ENCODE measurements at regions not wholly inside any gene's neighbourhood (a gene's known extent, or its start where the extent isn't known, plus 50 kb on each side); places are given as distances from the start of the nearest gene placed in this dataset.
A peak's percentile ranks its signal among the peaks of the same experiment; 100 is the strongest.

DNA sequence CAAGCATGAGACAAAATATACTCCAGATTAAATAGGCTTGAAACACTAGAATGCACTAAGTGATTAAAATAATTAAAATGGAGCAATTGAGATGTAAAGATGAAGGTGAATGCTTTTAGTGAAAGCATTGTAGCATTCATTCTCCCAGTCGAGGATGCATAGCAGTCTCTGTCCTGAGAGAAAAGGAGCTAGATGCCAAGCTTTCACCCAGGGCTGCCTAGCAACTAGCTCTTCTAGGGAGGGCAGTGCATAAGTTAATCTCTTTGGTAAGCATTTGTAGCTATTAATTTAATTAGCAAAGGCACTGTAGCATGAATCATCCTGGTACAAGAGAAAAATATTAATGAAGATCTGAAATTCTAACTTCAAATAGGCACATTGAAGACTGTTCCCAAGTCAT lies 1014.8 kb downstream of the C4orf33 start:
- Histone ChIP-seq H3K9ac (no peak overlapping the region; the same call in 1 of the 2 replicates), H3K79me2 (ENCODE audit: insufficient read depth, low read depth) (no peaks in the 10 kb centered on the region), H4K20me1 (ENCODE audit: insufficient read depth) (no peaks in the 10 kb centered on the region), H3K27me3 (ENCODE audit: insufficient read depth, low read depth) (no peaks in the 10 kb centered on the region), H3K27ac (peak overlapping the region; percentile 46; the same call in 1 of the 2 replicates), H3K4me2 (peak overlapping the region; percentile 52), H3K4me1 (ENCODE audit: low read depth, poor library complexity, severe bottlenecking) (peaks cover 58% of the 10 kb centered on the region), H3K4me3 (IDR thresholded peaks at IDR 0.05; ENCODE audit: insufficient read depth, low read depth, low read length) (no peak overlapping the region), H2AFZ (ENCODE audit: low read depth) (peak overlapping the region; percentile 11), H3K36me3 (ENCODE audit: insufficient read depth) (no peaks in the 10 kb centered on the region)
- TF ChIP-seq, protein P1, sequence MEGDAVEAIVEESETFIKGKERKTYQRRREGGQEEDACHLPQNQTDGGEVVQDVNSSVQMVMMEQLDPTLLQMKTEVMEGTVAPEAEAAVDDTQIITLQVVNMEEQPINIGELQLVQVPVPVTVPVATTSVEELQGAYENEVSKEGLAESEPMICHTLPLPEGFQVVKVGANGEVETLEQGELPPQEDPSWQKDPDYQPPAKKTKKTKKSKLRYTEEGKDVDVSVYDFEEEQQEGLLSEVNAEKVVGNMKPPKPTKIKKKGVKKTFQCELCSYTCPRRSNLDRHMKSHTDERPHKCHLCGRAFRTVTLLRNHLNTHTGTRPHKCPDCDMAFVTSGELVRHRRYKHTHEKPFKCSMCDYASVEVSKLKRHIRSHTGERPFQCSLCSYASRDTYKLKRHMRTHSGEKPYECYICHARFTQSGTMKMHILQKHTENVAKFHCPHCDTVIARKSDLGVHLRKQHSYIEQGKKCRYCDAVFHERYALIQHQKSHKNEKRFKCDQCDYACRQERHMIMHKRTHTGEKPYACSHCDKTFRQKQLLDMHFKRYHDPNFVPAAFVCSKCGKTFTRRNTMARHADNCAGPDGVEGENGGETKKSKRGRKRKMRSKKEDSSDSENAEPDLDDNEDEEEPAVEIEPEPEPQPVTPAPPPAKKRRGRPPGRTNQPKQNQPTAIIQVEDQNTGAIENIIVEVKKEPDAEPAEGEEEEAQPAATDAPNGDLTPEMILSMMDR (conservative IDR thresholded peaks at IDR 0.05; ENCODE audit: low read depth, low read length) = no peak

GRCh38 chr4:130124066-130124465 lies 1028.1 kb downstream of the C4orf33 start:
- Histone ChIP-seq H3K4me2 (no peak overlapping the region), H3K27me3 (ENCODE audit: insufficient read depth, low read depth) (no peaks in the 10 kb centered on the region), H3K27ac (no peak overlapping the region), H2AFZ (ENCODE audit: low read depth) (no peak overlapping the region), H3K79me2 (ENCODE audit: insufficient read depth, low read depth) (no peaks in the 10 kb centered on the region; the same call in 1 of the 2 replicates), H3K36me3 (ENCODE audit: insufficient read depth) (no peaks in the 10 kb centered on the region; the same call in 1 of the 2 replicates), H4K20me1 (ENCODE audit: insufficient read depth) (no peaks in the 10 kb centered on the region), H3K9ac (no peak overlapping the region), H3K4me3 (IDR thresholded peaks at IDR 0.05; ENCODE audit: insufficient read depth, low read depth, low read length) (no peak overlapping the region), H3K4me1 (ENCODE audit: low read depth, poor library complexity, severe bottlenecking) (no peaks in the 10 kb centered on the region)
- TF ChIP-seq, protein P1 (conservative IDR thresholded peaks at IDR 0.05; ENCODE audit: low read depth, low read length) = no peak

DNA sequence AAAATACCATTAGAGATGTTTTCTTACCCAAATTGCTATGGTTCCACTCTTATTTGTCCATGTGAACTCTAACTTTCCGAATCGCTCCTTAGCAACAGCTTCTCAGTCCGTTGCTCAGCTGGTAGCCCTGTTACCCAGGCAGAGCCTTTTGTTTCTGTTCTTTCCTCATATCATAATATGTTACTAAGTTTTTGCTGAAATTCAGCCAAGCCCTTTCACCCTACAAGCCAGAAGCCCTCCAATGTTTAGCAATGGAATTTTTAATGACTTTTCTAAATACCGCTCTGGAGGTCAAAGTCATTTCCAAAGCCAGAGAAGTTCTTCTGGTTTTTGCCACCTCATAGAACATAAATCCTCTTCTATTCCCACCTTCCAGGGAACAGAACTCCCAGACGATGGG lies 1029.5 kb downstream of the C4orf33 start:
- H4K20me1 ChIP-seq (ENCODE audit: insufficient read depth) = no peaks in the 10 kb centered on the region
- no peaks in the 10 kb centered on the region; the same call in 1 of the 2 replicates for H3K36me3 ChIP-seq (ENCODE audit: insufficient read depth)
- no peak overlapping the region for H3K9ac ChIP-seq
- H3K27ac ChIP-seq = no peak overlapping the region
- TF ChIP-seq, protein P1 (conservative IDR thresholded peaks at IDR 0.05; ENCODE audit: low read depth, low read length) = no peak
- H3K4me1 ChIP-seq (ENCODE audit: low read depth, poor library complexity, severe bottlenecking) = no peaks in the 10 kb centered on the region
- H2AFZ ChIP-seq (ENCODE audit: low read depth) = no peak overlapping the region
- H3K4me3 ChIP-seq (IDR thresholded peaks at IDR 0.05; ENCODE audit: insufficient read depth, low read depth, low read length) = no peak overlapping the region
- no peaks in the 10 kb centered on the region; the same call in 1 of the 2 replicates for H3K79me2 ChIP-seq (ENCODE audit: insufficient read depth, low read depth)
- no peaks in the 10 kb centered on the region for H3K27me3 ChIP-seq (ENCODE audit: insufficient read depth, low read depth)
- no peak overlapping the region for H3K4me2 ChIP-seq

DNA sequence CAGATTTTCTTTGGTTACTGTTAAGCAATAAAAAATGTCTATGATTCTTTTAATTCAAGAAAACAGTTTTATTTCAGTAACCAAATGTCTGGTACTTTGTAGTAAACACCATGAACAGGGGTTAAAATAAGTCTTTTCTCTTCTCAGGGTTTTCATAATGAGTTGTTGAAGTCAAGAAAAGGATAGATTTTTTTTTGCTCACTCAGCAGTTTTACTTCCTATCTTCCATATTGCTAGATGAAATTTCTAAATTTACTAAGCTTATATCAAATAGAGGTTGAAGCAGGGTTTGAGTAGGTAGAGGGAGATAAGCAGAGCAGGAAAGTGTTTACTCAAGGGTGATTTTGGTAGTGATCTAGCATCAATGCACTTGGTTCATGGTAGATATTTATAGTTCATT lies 1031.3 kb downstream of the C4orf33 start:
- Histone ChIP-seq H3K27me3 (ENCODE audit: insufficient read depth, low read depth) (no peaks in the 10 kb centered on the region), H3K79me2 (ENCODE audit: insufficient read depth, low read depth) (no peaks in the 10 kb centered on the region; the same call in 1 of the 2 replicates), H3K36me3 (ENCODE audit: insufficient read depth) (no peaks in the 10 kb centered on the region; the same call in 1 of the 2 replicates), H3K9ac (no peak overlapping the region), H3K4me3 (IDR thresholded peaks at IDR 0.05; ENCODE audit: insufficient read depth, low read depth, low read length) (no peak overlapping the region), H3K4me1 (ENCODE audit: low read depth, poor library complexity, severe bottlenecking) (no peaks in the 10 kb centered on the region), H4K20me1 (ENCODE audit: insufficient read depth) (no peaks in the 10 kb centered on the region), H3K27ac (no peak overlapping the region), H3K4me2 (no peak overlapping the region), H2AFZ (ENCODE audit: low read depth) (no peak overlapping the region)
- TF ChIP-seq, protein P1 (conservative IDR thresholded peaks at IDR 0.05; ENCODE audit: low read depth, low read length) = no peak

Data from KMS-11 (cell line).